ENCODE measurements at regions not wholly inside any gene's neighbourhood (a gene's known extent, or its start where the extent isn't known, plus 50 kb on each side); places are given as distances from the start of the nearest gene placed in this dataset.

DNA sequence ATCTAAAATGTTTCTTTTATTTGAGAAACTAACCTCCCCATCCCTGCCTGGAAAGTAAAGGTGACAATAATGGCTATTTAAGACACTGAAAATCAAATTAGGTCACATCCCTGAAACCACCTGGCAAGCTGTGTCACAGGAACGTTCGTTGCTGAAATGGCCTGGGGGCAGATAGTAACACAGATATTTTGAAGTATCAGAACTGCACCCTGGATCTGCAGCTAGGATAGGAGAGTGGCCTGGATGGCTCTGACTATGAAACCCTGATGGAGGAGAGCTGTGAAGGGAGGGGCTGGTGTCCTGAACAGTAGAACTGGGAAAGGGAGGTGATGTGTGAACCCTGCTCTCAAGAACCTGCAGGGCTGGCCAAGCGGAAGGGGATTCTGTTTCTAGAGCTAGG lies 648.3 kb upstream of the CFAP20DC start:
- DNase-seq (ENCODE audit: low read depth): no peak

DNA sequence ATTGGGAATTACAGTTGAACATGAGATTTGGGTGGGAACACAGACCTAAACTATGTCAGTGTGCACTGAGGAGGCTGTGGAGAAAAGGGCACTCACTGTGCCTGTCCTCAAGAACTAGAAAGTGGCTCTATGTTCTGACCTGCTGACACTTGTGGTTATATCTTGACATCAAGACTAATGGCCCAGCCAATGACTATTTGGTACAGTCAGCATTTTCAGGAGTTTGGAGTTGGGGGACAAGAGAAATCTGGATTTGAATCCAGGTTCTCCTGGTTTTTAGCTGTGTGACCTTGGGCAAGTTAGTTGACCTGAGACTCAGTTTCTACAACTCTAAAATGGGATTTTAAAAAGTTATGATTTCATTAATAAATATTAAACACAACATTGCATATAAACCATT lies 647.0 kb upstream of the CFAP20DC start:
- DNase-seq (ENCODE audit: low read depth): no peak

DNA sequence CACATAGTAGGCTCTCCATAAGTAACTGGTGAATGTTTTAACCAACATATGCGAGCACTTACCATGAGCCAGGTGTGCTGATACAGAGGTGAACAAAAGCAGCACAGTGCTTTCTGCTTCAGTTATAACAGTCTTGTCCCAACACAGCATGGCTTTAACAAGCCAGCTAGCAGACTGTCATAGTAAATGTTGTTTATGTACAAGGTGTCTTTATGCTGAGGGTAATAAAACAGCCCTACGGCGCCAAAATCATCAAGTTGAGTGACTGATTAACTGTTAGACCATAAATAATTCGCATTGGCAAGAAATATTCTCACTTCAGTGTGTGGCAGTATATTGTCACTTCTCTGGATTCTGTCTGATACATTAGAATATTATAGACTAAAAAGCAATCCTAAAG lies 646.0 kb upstream of the CFAP20DC start:
- no peak for DNase-seq (ENCODE audit: low read depth)

DNA sequence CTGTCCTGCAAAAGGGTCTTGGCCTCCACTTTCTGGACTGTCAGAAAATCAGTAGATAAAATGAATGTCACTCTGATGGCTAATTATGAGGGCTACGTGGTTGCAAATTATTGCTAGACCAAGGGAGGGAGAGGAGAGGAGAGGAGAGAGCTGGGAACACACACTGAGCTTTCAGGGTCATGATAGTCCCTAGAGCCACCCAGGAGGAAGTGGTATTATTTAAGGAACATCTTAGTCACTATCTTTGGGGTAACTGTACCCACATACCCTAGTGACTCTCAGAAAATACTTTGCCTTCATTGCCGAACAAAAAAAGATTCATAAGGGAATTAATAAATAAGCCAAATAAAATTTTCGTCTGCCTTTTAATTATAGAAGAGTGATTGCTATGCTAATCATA lies 642.3 kb upstream of the CFAP20DC start:
- no peak for DNase-seq (ENCODE audit: low read depth)

DNA sequence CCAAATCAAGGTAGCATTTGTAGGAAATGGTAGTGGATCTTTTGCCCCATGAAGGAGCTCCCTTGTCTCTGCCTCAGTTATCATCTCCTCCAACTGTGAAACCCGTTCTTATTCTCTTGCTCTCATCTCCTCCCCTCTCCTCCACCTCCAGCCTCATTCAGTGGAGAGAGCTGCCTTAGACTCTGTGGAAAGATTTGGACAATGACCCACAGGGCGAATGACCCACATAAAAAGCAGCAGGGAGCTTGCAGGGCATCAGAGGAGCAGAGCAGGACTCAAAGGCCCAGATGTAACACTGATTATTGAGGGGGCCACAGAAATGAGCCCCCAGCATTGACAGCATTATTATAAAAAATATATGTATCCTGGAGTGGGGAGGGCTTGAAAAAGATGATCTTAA lies 641.1 kb upstream of the CFAP20DC start:
- no peak for DNase-seq (ENCODE audit: low read depth)

DNA sequence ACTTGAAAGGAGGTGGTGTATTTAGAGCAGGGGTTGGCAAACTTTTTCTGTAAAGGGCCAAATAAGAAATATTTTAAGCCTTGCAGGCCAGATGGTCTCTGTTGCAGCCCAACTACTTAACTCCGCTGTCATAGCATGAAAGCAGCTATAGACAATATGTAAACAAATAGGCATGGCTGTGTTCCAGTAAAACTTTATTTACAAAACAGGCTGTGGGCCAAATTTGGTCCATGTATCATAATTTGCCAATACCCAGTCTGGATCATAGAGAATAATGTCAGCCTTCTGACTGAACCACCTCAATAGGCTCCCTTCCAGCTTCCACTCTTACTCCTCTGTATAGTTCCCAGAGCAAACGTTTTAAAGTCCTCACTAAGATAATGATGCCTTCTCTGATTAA lies 638.8 kb upstream of the CFAP20DC start:
- DNase-seq (ENCODE audit: low read depth): no peak

DNA sequence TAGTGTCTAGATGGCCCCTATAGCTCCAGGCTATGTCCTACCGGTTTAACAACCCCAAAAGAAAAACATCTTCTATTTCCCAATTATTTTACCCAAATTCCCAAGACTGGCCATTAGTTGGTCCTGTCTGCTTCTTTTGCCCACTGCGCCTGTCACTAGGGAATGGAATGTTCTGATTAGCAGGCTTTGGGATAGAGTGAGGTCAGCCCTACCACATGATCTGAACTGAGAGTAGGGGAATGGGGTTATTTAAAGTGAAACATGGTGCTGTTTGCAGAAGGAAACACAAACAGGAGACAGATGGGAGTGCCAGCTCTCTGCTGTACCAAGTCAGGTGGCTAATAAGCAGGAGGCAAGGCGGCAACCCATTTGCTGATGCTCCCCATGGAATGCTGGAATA lies 635.6 kb upstream of the CFAP20DC start:
- DNase-seq (ENCODE audit: low read depth): no peak

DNA sequence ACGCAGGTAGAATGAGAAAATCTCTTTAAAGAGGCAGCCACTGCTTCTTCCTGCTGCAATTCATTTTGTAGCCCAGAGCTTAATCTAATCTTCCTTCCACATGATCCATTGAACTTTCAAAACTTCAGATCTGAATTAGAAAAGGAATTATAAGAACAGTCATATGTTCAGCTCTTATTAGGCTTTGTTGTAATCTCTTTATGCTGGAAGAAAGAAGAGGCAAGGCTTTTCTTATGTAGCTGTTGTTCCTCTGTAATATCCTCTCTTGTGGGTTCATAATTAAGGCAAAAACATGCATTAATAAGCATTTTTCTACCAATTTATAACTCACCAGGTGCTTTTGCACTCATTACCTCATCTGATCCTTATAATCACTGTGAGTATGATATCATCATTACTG lies 634.9 kb upstream of the CFAP20DC start:
- DNase-seq (ENCODE audit: low read depth): no peak

DNA sequence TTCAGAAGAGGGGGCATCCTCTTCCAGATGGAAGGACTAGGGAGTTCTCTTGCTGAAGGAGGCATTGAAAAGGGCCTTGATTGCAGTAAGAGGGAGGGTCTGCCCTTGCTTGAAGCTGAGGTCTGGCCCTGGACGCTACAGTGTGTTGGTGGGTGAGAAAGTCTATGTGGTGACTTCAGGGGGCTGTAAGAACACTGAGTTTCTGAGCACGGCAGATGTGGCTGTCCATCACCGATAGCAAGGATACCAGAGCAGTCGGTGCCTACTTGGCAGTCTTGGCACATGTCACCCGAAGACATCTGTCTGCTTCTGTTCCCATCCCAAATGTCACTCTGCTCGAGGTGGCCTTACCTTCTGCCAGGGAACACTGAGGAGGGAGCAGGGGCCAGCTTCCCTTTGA lies 631.1 kb upstream of the CFAP20DC start:
- no peak for DNase-seq (ENCODE audit: low read depth)

DNA sequence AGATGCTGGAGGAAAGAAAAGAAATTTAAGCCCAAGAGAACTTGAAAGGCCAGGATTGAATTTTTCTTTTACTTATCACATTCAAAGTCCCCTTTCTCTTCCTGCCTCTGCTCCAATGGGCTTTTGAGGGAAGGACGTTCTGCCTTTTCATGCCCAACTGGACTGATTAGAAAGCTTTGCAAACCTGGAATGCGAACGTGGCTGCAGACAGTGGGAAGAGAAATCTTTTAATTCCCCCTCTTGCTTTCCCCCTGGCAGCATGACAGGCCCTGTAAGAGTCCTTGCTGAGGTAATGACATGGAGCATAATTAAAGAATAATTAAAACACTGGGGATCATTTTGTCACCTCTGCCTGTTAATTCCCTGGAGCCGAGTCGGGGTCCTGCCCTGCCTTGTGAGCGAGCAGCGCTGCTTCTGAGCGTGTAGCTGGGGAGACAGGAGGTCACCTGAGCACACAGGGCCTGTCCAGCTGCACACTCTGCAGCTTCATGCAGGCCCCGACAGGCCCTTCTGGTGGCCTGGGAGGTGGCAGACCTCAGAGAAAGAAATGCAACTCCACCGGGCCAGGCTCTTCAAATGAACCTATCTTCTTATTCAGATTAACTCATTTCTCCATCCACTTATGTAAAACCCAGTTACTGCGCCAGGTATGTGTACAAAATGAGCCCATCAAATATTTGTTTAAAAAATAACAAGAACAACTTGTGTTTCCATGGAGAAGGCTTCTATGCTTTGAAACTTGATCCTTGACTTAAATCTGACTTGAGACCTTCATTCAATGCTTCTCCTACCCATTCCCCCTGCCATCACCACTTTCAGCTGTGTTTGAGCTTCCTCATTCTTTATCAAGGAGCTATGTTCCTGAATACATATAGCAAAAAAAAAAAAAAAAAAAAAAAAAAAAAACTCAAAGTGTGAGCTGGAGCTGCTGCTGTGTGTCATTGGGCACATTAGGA lies 628.2 kb upstream of the CFAP20DC start:
- DNase-seq (ENCODE audit: low read depth): no peak

DNA sequence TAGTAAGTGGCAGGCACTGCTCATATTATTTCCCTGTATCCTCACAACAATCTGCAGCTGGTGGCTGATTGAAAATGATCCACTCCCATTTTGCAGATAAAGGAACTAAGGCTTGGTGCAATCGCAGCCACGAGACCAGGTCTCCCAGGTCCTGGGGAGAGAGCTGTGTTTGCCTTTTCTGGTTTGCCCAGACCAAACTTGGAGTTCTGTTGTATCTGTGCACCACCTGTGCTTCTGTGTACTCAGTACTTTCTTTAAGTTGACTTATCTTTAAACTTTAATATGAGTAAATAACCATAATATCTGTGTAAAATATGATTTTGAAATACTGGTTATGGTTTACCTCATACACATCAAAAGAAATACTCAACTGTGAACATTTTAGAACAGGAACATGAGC lies 625.7 kb upstream of the CFAP20DC start:
- DNase-seq (ENCODE audit: low read depth): no peak

DNA sequence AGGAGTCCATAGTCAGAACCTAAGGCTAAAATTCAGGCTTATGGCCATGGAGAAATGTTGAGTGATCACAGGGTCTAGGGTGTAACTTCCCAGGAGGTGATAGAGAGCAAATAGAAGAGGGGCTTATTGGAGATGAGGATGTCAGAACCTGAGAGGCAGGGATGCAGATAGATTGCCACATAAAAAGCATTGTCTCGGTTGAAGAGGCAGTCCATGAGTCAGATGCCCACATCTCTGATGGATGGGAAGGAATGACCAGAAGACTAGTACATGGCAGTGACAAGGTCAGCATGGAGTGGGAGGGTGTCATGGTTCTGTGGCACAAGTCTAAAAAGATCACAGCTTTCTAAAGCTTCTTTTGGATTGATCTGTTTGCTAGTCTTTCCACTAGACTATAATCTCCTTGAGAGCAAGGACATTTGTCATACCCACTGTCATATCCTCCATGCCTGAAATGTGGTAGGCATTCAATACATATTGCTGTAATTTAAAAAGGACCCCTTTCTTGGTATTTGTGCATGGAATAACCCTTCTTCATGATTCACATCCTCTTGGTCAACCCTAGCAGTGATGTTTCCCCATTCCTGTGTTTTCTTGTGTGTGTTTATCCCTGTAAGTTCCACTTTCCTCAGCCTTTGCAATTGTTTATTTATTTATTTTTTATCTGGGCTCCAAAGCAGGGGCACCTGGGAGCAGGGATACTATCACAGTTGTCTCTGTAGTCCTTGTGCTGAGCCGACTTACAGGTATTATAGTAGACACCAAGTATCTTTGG lies 613.4 kb upstream of the CFAP20DC start:
- DNase-seq (ENCODE audit: low read depth): no peak

DNA sequence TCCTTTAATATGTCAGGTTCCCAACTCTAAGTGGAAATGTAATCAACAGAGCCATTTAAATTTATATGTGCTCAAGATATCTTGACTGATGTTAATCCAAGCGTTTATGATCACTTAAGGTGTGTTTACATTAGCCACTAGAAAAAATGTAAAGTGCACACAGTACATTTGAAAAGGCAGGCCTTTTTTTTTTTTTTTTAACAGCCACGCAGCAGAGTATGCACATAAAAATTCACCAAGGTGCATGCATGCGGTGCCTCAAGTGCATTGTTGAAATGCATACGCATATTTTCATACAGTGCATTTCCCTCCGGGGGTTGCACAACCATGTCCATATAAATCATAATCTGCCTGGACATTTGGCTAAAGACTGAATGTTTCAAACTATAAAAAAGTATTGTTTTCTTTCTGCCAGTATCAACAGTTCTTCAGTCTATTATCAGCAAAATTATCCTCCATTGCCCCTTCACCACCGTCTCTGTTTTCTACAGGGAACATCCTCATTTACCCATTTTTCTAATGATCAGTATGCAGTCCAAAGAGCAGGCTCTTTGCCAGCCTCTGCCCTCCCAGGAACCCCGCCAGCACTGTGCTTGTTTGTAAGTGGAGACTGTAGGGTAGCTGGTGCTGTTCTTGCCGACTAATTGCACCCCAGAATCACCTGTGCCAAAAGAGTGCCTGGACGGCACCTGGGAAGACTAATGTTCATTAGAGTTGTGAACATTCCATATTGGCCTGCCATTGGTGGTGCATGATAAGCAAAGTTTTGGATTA lies 611.2 kb upstream of the CFAP20DC start:
- no peak for DNase-seq (ENCODE audit: low read depth)

DNA sequence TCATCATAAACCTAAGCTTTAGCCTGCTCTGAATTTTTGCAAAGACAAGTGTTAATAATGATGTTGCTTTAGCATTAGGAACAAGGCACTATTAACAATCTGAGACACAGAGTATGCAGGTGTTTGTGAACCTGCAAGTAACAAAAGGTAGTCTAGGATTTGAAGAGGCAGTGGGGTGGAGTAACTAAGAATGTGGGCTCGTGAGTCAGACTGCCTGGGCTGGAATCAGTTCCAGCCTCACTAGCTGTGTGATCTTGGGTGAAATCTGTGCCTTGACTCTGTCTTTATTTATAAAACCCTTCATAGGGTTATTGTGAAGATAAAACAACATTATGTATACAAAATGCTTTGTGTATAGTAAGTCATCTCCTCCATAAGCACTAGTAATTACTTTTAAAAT lies 610.6 kb upstream of the CFAP20DC start:
- no peak for DNase-seq (ENCODE audit: low read depth)

DNA sequence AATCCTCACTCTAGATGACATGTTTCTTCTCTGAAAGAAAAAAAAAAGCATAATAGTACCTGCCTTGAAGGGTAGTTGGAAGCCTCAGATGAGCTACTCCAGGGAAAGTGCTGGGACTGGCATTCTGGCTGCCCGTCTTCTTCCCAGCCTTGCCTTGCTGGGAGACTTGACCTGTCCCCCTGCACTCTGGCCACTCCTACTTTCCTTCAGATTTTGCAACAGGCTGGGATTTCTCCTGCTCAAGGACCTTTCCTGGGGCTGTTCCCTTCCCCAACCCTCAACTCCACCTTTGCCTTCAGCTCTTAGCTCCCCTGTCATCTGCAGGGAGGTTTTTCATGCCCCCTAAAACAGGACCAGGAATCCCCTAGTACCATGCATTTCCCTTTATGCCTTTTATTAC lies 609.9 kb upstream of the CFAP20DC start:
- DNase-seq (ENCODE audit: low read depth): no peak

DNA sequence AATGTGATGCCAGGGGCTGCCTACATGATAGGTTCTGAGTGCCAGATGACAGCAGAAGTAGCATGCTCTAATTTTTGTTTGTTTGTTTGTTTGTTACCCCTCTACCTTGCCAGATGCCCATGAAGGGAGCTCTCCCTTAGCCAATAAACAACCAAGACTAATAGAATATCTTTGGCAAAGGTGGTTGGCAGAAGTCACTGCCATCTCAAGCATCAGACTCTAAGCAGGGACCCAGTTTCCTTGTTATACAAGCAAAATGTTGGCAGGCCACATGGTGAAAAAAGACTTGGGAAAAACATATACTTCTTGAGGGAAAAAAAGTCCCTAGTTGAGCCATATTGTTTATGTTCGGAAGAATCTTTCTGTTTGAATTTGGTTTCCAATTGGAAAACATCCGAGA lies 609.0 kb upstream of the CFAP20DC start:
- DNase-seq (ENCODE audit: low read depth): no peak

DNA sequence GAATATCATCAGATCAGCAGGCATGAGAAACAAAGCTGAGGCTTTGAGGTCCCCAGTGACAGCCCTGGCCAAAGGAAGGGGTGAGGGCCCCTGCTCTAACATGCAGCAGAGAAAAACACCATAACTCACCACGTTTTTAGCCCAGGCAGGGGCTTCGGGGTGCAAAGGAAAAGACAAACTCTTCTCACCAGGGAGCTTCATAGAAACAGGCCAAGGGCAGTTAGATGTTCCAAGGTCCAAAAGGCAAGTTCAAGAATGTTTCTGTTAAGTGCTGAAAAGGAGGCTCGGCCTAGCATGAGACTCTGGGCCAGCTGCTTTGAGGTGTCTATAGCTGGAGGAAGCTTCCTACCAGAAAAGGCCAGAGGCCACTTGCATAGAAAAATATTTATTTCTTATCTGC lies 608.4 kb upstream of the CFAP20DC start:
- DNase-seq (ENCODE audit: low read depth): no peak

DNA sequence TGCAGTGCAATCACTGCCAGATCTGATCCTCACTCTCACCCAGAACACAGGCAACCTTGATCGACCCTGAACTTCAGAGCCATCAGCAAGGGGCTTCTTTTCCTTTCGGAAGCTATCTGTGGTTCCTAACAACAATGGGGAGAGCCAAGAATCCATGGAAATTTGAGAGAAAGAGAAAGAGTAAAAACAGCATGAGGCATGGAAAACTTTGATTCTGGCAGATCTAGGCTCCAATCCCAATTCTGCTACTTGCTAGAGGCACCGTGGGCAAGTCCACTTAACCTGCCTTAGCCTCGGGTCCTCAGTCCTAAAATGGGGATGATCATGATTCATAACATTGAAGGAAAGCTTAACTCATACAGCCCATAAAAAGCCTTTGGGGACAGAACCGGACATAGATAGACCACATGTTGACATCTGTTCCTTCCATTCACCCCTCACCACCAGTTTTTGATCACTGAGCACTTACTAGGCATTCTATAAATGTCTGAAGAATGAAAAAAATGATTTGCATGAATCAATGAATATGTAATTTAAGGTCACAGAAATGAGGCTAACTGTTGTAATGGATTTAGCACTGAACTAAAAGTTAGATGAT lies 605.7 kb upstream of the CFAP20DC start:
- no peak for DNase-seq (ENCODE audit: low read depth)

DNA sequence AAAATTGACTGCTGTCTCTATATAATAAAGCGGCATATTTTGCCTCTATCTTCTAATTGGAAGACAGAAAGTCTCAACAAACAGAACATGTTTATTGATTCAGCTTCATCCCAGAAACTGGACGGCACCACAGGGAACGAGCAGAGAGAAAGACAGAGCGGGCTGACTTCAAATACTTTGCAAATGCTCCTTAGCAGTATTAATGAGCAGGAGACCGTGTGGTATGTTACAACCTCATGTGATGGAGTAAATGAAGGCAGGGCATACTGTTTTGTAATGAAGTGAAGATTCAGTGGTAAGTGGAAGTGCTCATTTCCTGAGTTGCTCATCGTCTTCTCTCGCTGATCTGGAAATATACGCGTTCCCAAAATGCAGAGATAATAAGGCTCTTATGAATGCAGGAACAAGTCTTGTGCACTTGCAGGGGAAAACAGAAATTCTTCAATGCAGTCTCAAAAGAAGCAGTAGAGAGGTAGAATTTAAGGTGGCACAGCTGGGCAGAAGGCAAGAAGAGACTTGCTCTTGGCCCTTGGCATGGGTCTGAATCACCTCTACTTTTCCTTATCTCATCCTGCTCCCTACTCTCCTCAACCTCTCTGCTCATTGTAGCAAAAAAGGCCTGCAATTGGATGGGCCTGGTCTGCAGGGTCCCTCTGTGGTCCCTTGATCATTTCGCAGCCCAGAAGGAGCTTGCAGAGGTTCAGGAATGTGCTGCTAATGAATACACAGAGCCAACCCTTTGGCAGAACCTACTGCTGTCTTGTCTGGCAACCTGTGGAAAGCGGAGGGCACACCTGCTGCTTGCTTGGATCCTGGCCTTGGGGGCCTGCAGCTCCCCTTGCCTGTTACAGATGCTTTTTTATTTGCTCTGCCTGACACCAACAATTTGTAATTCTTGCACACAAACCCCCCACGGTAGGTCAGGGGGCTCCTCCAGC lies 604.9 kb upstream of the CFAP20DC start:
- DNase-seq (ENCODE audit: low read depth): no peak

DNA sequence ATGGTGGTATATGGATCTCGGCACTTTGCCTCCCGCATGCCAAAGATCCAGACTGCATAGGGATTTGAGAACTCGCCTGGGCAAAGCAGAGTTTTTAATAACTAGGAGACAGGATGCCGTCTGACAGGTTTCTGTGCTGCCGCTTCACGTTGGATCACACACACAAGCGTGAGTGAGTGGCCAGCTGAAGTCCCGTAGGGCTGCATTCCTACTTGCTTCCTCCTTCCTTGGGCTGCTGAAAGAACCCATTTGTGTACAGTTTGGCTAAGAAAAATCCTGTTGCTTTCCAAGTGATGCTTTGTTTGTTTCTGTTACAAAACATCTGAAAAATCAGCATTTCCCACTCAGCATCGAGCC lies 604.3 kb upstream of the CFAP20DC start:
- no peak for DNase-seq (ENCODE audit: low read depth)
